ENCODE measurements at regions not wholly inside any gene's neighbourhood (a gene's known extent, or its start where the extent isn't known, plus 50 kb on each side); places are given as distances from the start of the nearest gene placed in this dataset.

GRCh38 chr18:2009942-2010697, 561.2 kb downstream of the METTL4 start:
- 76% methylated on average over 2 of the region's 2 CpGs; no CpG with 5 or more reads in 1 of the 2 experiments for WGBS, 2 experiments (ENCODE audit: insufficient coverage in 1 of 2, insufficient read length in 1 of 2)
- peaks cover 12% of the 10 kb centered on the region for H3K9me3 ChIP-seq (ENCODE audit: control insufficient read depth, low read length)
- H3K27ac ChIP-seq (ENCODE audit: low read depth, low read length): no peak overlapping the region
- H3K4me1 ChIP-seq (ENCODE audit: control insufficient read depth, insufficient read depth, low read length): no peaks in the 10 kb centered on the region
- TF ChIP-seq CTCF (conservative IDR thresholded peaks at IDR 0.05): no peak
- no peak for DNase-seq
- Mint-ChIP-seq H3K27me3 (ENCODE audit: insufficient read depth) (no peaks in the 10 kb centered on the region), H3K36me3 (ENCODE audit: low read depth) (no peaks in the 10 kb centered on the region), H3K4me1 (no peaks in the 10 kb centered on the region), H3K9me3 (peaks cover 3% of the 10 kb centered on the region), H3K27ac (no peak overlapping the region), H3K4me3 (no peak overlapping the region)
- no peak overlapping the region for H3K9ac ChIP-seq (ENCODE audit: extremely low read depth, low read length, poor library complexity, severe bottlenecking)
- H3K27me3 ChIP-seq (ENCODE audit: control insufficient read depth, insufficient read depth, low read length, poor library complexity, severe bottlenecking): no peaks in the 10 kb centered on the region
- H3K4me3 ChIP-seq (ENCODE audit: low read length): no peak overlapping the region
- no peaks in the 10 kb centered on the region for H3K36me3 ChIP-seq (ENCODE audit: control insufficient read depth, insufficient read depth, low read length)

DNA sequence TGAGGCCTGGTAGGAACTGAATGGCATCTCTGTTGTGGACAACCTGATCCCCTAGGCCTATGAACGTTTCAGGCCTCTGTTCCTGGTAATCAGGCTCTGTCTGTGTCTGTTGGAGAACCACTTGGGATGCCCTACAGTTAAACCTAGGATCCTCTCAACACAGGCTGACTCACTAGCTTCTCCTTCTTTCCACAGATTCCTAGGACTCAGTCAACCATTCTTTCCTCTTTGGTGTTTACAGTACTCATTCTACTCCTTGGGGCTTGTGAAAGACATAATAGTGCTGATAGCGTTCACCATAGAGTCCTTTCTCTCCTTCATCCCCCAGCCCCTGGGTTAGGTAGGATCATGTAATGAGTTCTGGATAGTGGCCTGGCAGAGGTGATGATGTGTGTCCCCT, 544.3 kb downstream of the METTL4 start:
- Histone ChIP-seq H3K27me3 (ENCODE audit: control insufficient read depth, insufficient read depth, low read length, poor library complexity, severe bottlenecking) (no peaks in the 10 kb centered on the region), H3K9me3 (ENCODE audit: control insufficient read depth, low read length) (no peaks in the 10 kb centered on the region), H3K4me3 (ENCODE audit: low read length) (no peak overlapping the region), H3K27ac (ENCODE audit: low read depth, low read length) (no peak overlapping the region), H3K9ac (ENCODE audit: extremely low read depth, low read length, poor library complexity, severe bottlenecking) (no peak overlapping the region), H3K4me1 (ENCODE audit: control insufficient read depth, insufficient read depth, low read length) (peaks cover 4% of the 10 kb centered on the region), H3K36me3 (ENCODE audit: control insufficient read depth, insufficient read depth, low read length) (no peaks in the 10 kb centered on the region)
- no peak for DNase-seq
- WGBS, 2 experiments (ENCODE audit: insufficient coverage in 1 of 2, insufficient read length in 1 of 2): 80 to 91% methylated on average over 1 to 2 of the region's 2 CpGs
- no peak for TF ChIP-seq CTCF (conservative IDR thresholded peaks at IDR 0.05)
- no peaks in the 10 kb centered on the region for H3K27me3 Mint-ChIP-seq (ENCODE audit: insufficient read depth)
- no peaks in the 10 kb centered on the region for H3K9me3 Mint-ChIP-seq
- peaks cover 12% of the 10 kb centered on the region for H3K4me1 Mint-ChIP-seq
- no peaks in the 10 kb centered on the region for H3K36me3 Mint-ChIP-seq (ENCODE audit: low read depth)
- H3K4me3 Mint-ChIP-seq: no peak overlapping the region
- H3K27ac Mint-ChIP-seq: no peak overlapping the region

GRCh38 chr18:2027756-2028155, 543.5 kb downstream of the METTL4 start:
- no peak for DNase-seq
- H3K27me3 ChIP-seq (ENCODE audit: control insufficient read depth, insufficient read depth, low read length, poor library complexity, severe bottlenecking): no peaks in the 10 kb centered on the region
- no peak overlapping the region for H3K4me3 ChIP-seq (ENCODE audit: low read length)
- peaks cover 4% of the 10 kb centered on the region for H3K4me1 ChIP-seq (ENCODE audit: control insufficient read depth, insufficient read depth, low read length)
- no peaks in the 10 kb centered on the region for H3K27me3 Mint-ChIP-seq (ENCODE audit: insufficient read depth)
- no peaks in the 10 kb centered on the region for H3K36me3 Mint-ChIP-seq (ENCODE audit: low read depth)
- no peak overlapping the region for H3K9ac ChIP-seq (ENCODE audit: extremely low read depth, low read length, poor library complexity, severe bottlenecking)
- no peak overlapping the region for H3K27ac Mint-ChIP-seq
- H3K9me3 ChIP-seq (ENCODE audit: control insufficient read depth, low read length): no peaks in the 10 kb centered on the region
- no peak overlapping the region for H3K27ac ChIP-seq (ENCODE audit: low read depth, low read length)
- no peak for TF ChIP-seq CTCF (conservative IDR thresholded peaks at IDR 0.05)
- peaks cover 12% of the 10 kb centered on the region for H3K4me1 Mint-ChIP-seq
- no peaks in the 10 kb centered on the region for H3K9me3 Mint-ChIP-seq
- H3K4me3 Mint-ChIP-seq: no peak overlapping the region
- H3K36me3 ChIP-seq (ENCODE audit: control insufficient read depth, insufficient read depth, low read length): no peaks in the 10 kb centered on the region
